ENCODE measurements at regions not wholly inside any gene's neighbourhood (a gene's known extent, or its start where the extent isn't known, plus 50 kb on each side); places are given as distances from the start of the nearest gene placed in this dataset.

DNA sequence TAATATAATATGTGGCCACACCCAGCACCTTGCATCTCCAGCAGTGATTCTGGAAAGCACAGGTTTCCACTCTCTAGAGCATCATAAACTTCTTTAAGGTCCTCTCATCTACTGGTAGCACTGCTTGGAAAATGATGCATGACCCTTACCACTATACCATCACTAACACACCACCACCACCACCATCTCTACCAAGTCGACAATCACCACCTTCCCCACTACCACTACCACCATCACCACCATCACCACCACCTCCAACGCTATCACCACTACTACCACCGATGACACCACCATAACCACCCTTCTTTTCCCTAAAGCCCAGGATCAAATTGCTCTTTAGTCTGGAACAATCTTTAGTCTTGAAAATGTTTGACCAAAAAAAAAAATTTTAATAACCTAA lies 390.4 kb downstream of the SUCLA2 start:
- DNase-seq = no peak

- no peak for DNase-seq
Observed at GRCh38 chr13:47603365-47603764, 397.7 kb downstream of the SUCLA2 start.

- no peak for DNase-seq
Observed at GRCh38 chr13:47598340-47598911, 402.6 kb downstream of the SUCLA2 start.

- DNase-seq = no peak
Observed at GRCh38 chr13:47594833-47595232, 406.2 kb downstream of the SUCLA2 start.

DNA sequence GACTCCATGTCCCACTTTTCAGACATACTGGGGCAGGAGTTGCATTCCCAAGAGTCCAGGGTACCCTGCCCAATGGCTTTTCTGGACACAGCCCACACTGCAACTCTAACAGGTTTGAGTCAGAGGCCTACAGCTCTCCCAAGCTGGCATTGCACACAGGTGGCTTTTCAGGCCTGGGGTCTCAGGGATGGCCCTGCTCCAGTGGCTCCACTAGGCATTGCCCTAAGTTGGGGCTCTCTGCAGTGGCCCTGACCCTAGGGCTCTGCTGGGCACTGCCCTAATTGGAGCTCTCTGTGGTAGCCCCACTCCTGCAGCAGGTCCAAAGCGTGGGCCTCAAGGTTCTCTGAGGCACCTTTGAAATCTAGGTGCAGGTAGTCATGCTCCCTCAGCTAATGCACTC lies 408.8 kb downstream of the SUCLA2 start:
- no peak for DNase-seq

DNA sequence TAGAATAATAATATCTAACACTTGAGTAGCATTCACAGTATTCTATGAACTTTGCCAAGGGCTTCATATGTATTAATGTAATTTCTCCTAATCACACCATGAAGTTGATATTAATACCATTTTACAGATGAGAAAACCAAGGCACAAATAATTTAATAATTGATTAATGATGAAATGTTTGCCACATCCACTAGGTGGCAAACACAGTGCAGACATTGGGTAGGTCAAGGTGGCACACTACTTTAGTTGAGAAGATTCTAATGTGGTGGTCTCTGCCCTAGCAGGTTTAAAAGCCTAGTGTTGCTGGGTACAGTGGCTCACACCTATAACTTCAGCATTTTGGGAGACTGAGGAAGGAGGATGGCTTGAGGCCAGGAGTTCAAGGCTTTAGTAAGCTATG lies 412.4 kb downstream of the SUCLA2 start:
- no peak for DNase-seq

GRCh38 chr13:47572375-47572774 lies 428.7 kb downstream of the SUCLA2 start:
- DNase-seq = no peak

GRCh38 chr13:47564041-47564440 lies 437.0 kb downstream of the SUCLA2 start:
- no peak for DNase-seq

DNA sequence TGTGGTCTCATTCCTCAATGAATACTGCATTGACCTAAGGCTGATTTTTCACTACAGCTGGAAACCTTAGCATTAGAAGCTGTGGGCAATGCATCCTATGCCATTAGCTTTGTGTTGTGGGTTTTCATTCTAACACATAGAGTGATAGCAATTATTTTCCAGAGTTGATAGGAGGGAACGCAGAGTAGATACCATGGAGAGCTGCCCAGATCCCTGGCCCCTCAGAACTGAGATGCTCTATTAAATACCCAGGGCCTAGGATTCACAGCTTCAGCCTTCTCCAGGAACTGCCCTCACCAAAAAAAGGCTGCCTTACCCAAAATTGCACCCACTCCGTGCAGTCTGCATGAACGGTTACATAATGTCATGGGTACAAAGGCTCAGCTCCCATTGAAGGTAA lies 444.4 kb downstream of the SUCLA2 start:
- no peak for DNase-seq

DNA sequence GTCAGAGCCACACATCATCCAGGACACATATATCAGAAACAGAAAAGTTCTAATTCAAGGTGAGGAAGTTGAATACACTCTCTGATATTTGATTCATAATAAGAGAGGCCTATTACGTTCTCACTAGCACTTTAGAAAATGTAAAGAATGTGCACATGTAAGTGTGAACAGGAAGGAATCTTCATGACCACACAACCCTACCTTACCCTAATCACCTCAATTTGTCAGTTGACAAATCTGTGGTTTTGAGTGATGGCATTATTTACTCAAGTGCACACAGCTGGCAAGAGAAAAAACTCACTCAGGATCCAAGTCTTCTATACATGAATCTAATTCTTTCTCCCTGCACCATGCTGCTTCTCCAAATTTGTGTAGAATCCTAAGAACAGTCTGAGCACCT lies 445.8 kb downstream of the SUCLA2 start:
- no peak for DNase-seq

GRCh38 chr13:47553329-47553977 lies 447.6 kb downstream of the SUCLA2 start:
- DNase-seq = no peak

DNA sequence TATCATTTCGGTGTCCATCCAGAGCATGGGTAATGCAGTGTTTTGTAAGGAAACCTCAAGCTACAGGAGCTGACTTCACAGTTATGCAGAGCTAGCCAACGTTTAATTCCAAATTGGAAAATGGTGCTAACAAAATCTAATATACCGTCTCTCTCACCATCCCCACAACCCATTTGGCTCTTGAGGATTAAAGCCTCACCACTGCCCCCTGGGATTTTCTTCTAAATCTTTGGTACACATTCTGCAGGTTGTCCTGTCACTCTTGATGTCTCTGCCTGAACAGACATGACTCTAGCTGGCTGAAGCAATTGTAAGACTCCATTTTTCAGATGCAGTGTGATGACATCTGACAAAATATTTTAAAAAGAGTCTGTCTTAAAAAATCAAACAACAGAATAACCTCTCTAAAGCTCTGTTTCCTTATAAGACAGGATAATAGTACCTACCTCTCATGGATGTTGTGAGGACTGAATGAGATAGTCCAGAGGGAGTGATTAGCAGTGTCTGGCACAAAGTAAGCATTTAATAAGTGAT lies 451.8 kb downstream of the SUCLA2 start:
- DNase-seq = no peak

DNA sequence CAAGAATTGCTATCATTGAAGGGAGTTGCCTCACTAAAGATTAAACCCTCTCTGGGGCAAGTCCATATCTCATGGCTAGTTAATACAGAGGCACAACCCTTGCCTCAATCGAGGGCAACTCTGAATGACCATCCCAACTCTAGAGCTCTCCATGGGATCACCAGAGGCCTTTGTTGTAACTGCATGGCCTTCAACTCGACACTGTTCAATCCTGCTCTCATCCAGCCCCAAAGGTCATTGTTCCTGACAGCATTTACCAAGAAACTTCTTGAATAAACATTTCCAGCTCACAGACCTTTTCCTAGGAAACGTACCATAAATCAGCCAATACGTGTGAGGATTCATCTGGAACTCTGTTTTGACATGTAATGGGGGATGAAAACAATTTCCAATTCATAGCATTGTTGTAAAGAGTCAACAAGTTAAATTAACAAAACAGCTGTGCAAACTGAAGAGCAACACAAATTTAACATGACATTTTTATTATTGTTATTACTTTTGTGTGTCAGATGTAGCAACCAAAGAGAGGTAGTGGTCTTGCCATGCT lies 452.7 kb downstream of the SUCLA2 start:
- DNase-seq = no peak

GRCh38 chr13:47546391-47547225 lies 454.5 kb downstream of the SUCLA2 start:
- peak; percentile 10 for DNase-seq

GRCh38 chr13:47545201-47546024 lies 455.7 kb downstream of the SUCLA2 start:
- peak; percentile 15 for DNase-seq

DNA sequence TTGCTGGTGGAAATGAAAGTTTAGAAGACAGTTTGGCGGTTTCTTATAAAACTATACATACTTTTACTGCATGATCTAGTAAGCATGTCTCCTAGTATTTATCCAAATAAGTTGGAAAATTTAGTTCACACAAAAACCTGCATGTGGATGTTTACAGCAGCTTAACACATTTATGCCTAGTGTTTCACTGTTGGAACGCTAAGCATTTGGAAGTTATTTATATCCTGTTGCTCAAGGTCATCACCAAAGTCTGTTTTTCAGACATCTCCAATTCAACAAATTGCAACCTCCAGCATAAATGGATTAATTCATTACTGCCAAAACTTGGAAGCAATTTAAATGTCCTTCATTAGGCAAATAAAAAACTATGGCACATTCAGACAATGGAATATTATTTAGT lies 461.8 kb downstream of the SUCLA2 start:
- DNase-seq = no peak

GRCh38 chr13:47523771-47524170 lies 477.3 kb downstream of the SUCLA2 start:
- no peak for DNase-seq

DNA sequence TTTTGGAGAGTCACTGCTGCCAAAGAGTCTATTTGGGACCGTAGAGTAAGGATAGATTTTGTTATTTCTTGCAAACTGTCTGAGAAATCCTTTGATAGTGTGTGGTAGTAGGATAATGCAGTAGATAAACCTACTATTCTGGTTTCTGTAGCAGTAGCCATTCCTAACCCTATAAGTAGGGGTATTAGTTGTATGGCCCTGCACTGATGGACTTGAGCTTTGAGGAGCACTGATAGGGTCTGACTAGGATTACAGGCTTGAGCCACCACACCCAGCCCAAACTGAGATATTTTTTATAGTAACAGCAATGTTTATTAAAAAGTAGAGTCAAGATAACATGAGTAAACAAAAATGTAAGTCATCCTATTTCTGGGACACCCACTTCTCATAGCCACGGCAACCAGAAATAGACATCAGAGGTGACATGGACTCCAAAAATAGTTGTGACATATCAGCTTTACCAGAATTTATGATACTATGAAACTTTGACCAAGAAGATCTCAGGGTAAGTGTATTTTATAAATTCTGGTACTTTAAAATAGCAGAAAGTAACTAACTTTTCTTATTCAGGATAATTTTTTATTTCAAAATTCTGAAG lies 479.1 kb downstream of the SUCLA2 start:
- no peak for DNase-seq

DNA sequence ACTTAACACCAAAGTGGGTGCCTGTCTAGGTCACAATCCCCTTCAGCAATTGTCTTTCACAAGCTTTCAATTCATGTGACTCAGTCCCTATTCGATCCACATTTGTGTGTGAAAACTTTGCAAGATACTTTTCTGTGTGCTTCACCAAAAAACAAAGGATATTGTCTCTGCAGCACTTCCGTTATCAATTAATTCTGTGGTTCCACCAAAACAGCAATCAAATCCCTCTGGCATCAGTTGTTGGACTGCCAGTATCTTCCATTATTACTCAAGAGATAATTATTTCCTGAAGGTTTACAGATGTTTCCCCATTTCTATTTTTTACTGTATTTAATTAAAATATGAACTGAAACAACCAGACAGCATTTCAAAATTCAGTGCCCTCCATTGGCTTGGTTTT lies 481.4 kb downstream of the SUCLA2 start:
- no peak for DNase-seq

GRCh38 chr13:47518530-47518929 lies 482.5 kb downstream of the SUCLA2 start:
- DNase-seq = no peak

- no peak for DNase-seq
Observed at GRCh38 chr13:47511647-47512046, 489.4 kb downstream of the SUCLA2 start.
